BJ (cell line): ENCODE measurements at regions not wholly inside any gene's neighbourhood (a gene's known extent, or its start where the extent isn't known, plus 50 kb on each side); places are given as distances from the start of the nearest gene placed in this dataset.

Experiments
- CTCF ChIA-PET: fragments of 350-600 bp; formaldehyde crosslinking; extraction: SDS; loops from one replicate; lab custom pipeline; 2021; ENCODE audit warnings: antibody characterized with exemption, inconsistent platforms; lab: Yijun Ruan, JAX
- POLR2A ChIA-PET: fragments of 300-600 bp; sonication (Branson Sonifier 250); formaldehyde crosslinking; extraction: SDS; loops from one replicate; lab custom pipeline; 2021; ENCODE audit warnings: antibody characterized with exemption; lab: Charles Lee
- DNase-seq: peaks from one replicate; pipeline ENCODE4 v3.0.0-alpha.2; 2011; ENCODE audit warnings: low read depth
- H3K27me3 ChIP-seq: 2 replicates; pipeline ENCODE4 v1.6.0; 2011; ENCODE audit warnings: low read length; ENCODE audit not compliant: control insufficient read depth, insufficient read depth
- H3K36me3 ChIP-seq: 2 replicates; pipeline ENCODE4 v1.5.1; 2011; ENCODE audit warnings: low read length; ENCODE audit not compliant: control insufficient read depth, insufficient read depth
- H3K4me3 ChIP-seq: 2 replicates; pipeline ENCODE4 v1.5.1; 2011; ENCODE audit warnings: low read depth, mild to moderate bottlenecking, control low read depth, low read length
- CTCF ChIP-seq: IDR thresholded peaks from 2 replicates; pipeline ENCODE4 v1.5.1; 2011; ENCODE audit warnings: low read depth, mild to moderate bottlenecking, control low read depth, inconsistent platforms, low read length, moderate library complexity; ENCODE audit not compliant: insufficient read depth

- Histone ChIP-seq H3K27me3 (peaks cover 1% of the 10 kb centered on the region; the same call in 1 of the 2 replicates), H3K4me3 (no peak overlapping the region), H3K36me3 (no peaks in the 10 kb centered on the region)
- CTCF ChIA-PET = no interaction called here
- POLR2A ChIA-PET = no interaction called here
- DNase-seq = no peak
- TF ChIP-seq CTCF = no peak
Observed at GRCh38 chr18:57202881-57203280, 56.0 kb downstream of the BOD1L2 start.

- DNase-seq = no peak
- no peak for TF ChIP-seq CTCF
- Histone ChIP-seq H3K4me3 (no peak overlapping the region), H3K36me3 (no peaks in the 10 kb centered on the region), H3K27me3 (peaks cover 1% of the 10 kb centered on the region; the same call in 1 of the 2 replicates)
- POLR2A ChIA-PET = no interaction called here
- CTCF ChIA-PET = interaction anchor here (0.7 kb wide), 1 partner anchor 10 kb away, joined by 3 read pairs; no protein-coding TSS in a partner anchor
Observed at GRCh38 chr18:57205641-57206040, 58.8 kb downstream of the BOD1L2 start.

GRCh38 chr18:57207124-57207916 is 60.4 kb downstream of the BOD1L2 start:
- Histone ChIP-seq H3K36me3 (no peaks in the 10 kb centered on the region), H3K4me3 (no peak overlapping the region), H3K27me3 (peaks cover 1% of the 10 kb centered on the region; the same call in 1 of the 2 replicates)
- no peak for DNase-seq
- TF ChIP-seq CTCF = no peak
- POLR2A ChIA-PET = no interaction called here
- CTCF ChIA-PET = no interaction called here

GRCh38 chr18:57208047-57208446 is 61.2 kb downstream of the BOD1L2 start:
- Histone ChIP-seq H3K36me3 (no peaks in the 10 kb centered on the region), H3K4me3 (no peak overlapping the region), H3K27me3 (peaks cover 1% of the 10 kb centered on the region; the same call in 1 of the 2 replicates)
- POLR2A ChIA-PET = no interaction called here
- CTCF ChIA-PET = no interaction called here
- TF ChIP-seq CTCF = no peak
- DNase-seq = no peak

- H3K4me3 ChIP-seq = no peak overlapping the region
Observed at GRCh38 chr18:57209713-57210106, 62.8 kb downstream of the BOD1L2 start.

More at GRCh38 chr18:57209713-57210106, 62.8 kb downstream of the BOD1L2 start:
- TF ChIP-seq CTCF = no peak
- CTCF ChIA-PET = no interaction called here
- no peak for DNase-seq
- Histone ChIP-seq H3K36me3 (no peaks in the 10 kb centered on the region), H3K27me3 (peaks cover 1% of the 10 kb centered on the region; the same call in 1 of the 2 replicates)
- POLR2A ChIA-PET = no interaction called here
